Gastroesophageal sphincter (tissue), 4 donors: ENCODE measurements at regions not wholly inside any gene's neighbourhood (a gene's known extent, or its start where the extent isn't known, plus 50 kb on each side); places are given as distances from the start of the nearest gene placed in this dataset.

Experiments
- ATAC-seq: fragments of 150-250 bp; one replicate; pipeline ENCODE4 v1.9.1; 2016; ENCODE audit warnings: mild to moderate bottlenecking, moderate library complexity
- H3K27ac ChIP-seq, 4 donors: fragments of 200-600 bp; sonication (generic) in 3 of 4; 1 replicate in 3 of 4; 2 replicates in 1 of 4; pipeline ENCODE4 v1.5.1; 2016 to 2019
- H3K27me3 ChIP-seq: fragments of 200-600 bp; sonication (generic); one replicate; pipeline ENCODE4 v1.5.1; 2019
- H3K36me3 ChIP-seq, 2 donors: fragments of 200-600 bp; sonication (generic); one replicate each; pipeline ENCODE4 v1.5.1; 2019; ENCODE audit warnings: control low read depth in 1 of 2
- H3K4me1 ChIP-seq, 3 donors: fragments of 200-600 bp; sonication (generic); 1 replicate in 2 of 3; 2 replicates in 1 of 3; pipeline ENCODE4 v1.5.1; 2016 to 2019; ENCODE audit warnings: control low read depth in 2 of 3
- H3K4me3 ChIP-seq, 2 donors: fragments of 200-600 bp; sonication (generic); one replicate each; pipeline ENCODE4 v1.5.1; 2019; ENCODE audit warnings: mild to moderate bottlenecking in 1 of 2, moderate library complexity in 1 of 2
- H3K9me3 ChIP-seq, 3 donors: fragments of 200-600 bp; sonication (generic); one replicate each; pipeline ENCODE4 v1.5.1; 2017 to 2019; ENCODE audit warnings: control low read depth in 2 of 3
- EP300 ChIP-seq: sonication (generic); formaldehyde crosslinking; IDR thresholded peaks from one replicate; pipeline ENCODE4 v1.6.1; 2017; ENCODE audit warnings: antibody characterized with exemption, mild to moderate bottlenecking
- POLR2A ChIP-seq, 2 donors: fragments of 450-650 bp; IDR thresholded peaks; one replicate each; pipeline ENCODE4 v1.6.1; 2017; ENCODE audit warnings: antibody characterized with exemption in 2 of 2, mild to moderate bottlenecking in 2 of 2, moderate library complexity in 1 of 2
- POLR2AphosphoS5 ChIP-seq: sonication (generic); formaldehyde crosslinking; IDR thresholded peaks from one replicate; pipeline ENCODE4 v1.6.1; 2017; ENCODE audit warnings: antibody characterized with exemption
- WGBS, 2 donors: methylation state at CpG; one replicate each; pipeline ENCODE4 v1.1.5; 2018; ENCODE audit warnings: low coverage in 1 of 2; 5-methylcytosine and 5-hydroxymethylcytosine counted together
- TF ChIP-seq, protein P1 (sequence below), 4 experiments: fragments of 200-600 bp in 2 of 4; fragments of 450-650 bp in 2 of 4; sonication (generic) in 1 of 4; IDR thresholded peaks; one replicate each; pipeline ENCODE4 v1.5.1; 2017 to 2019; ENCODE audit warnings: antibody characterized with exemption in 4 of 4, mild to moderate bottlenecking in 2 of 4, moderate library complexity in 2 of 4

DNA sequence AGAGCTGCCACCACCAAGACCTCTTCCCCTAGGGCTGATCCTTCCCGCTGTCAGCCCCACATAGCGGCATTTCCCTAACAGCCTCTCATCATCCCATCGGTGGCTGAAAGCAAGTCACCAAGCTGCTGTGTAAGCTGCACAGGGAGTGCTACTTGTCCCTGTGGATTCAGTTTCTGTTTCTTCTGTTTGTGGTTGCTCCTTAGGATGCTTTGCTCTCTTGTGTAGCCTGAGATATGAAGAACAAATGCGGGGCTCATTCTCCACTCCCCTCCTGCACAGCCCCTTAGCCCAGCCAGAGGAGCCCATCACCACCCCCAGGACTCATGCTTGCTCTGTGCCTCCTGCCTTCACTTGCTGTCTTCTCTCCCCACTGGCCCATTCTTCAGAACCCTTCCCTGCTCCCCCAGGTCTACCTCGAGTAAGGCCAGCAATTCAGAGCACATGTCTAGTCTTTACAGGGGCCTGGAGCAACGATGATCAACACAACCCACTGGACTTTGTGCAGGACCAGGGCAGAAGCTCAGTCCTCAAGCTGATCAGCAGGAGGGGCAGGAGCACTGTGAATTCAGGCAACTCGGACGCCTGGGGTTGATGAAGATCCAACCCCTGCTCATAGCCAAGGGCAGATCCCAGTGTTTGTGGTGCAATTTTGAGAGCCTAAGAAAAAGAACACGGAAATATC, 82.6 kb upstream of the GALNT2 start:
- no peak overlapping the region for H3K4me3 ChIP-seq
- WGBS, 2 donors: 70 to 88% methylated on average over 3 to 4 of the region's 9 CpGs
- H3K9me3 ChIP-seq: no peaks in the 10 kb centered on the region
- peak; percentile 39 for ATAC-seq
- TF ChIP-seq EP300: no peak
- TF ChIP-seq POLR2A (IDR thresholded peaks at IDR 0.05): no peak
- TF ChIP-seq, protein P1, sequence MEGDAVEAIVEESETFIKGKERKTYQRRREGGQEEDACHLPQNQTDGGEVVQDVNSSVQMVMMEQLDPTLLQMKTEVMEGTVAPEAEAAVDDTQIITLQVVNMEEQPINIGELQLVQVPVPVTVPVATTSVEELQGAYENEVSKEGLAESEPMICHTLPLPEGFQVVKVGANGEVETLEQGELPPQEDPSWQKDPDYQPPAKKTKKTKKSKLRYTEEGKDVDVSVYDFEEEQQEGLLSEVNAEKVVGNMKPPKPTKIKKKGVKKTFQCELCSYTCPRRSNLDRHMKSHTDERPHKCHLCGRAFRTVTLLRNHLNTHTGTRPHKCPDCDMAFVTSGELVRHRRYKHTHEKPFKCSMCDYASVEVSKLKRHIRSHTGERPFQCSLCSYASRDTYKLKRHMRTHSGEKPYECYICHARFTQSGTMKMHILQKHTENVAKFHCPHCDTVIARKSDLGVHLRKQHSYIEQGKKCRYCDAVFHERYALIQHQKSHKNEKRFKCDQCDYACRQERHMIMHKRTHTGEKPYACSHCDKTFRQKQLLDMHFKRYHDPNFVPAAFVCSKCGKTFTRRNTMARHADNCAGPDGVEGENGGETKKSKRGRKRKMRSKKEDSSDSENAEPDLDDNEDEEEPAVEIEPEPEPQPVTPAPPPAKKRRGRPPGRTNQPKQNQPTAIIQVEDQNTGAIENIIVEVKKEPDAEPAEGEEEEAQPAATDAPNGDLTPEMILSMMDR (IDR thresholded peaks at IDR 0.05): no peak
- no peak for TF ChIP-seq POLR2AphosphoS5
- H3K27me3 ChIP-seq: no peaks in the 10 kb centered on the region
- H3K4me1 ChIP-seq: no peaks in the 10 kb centered on the region
- H3K36me3 ChIP-seq: no peaks in the 10 kb centered on the region
- no peak overlapping the region for H3K27ac ChIP-seq

DNA sequence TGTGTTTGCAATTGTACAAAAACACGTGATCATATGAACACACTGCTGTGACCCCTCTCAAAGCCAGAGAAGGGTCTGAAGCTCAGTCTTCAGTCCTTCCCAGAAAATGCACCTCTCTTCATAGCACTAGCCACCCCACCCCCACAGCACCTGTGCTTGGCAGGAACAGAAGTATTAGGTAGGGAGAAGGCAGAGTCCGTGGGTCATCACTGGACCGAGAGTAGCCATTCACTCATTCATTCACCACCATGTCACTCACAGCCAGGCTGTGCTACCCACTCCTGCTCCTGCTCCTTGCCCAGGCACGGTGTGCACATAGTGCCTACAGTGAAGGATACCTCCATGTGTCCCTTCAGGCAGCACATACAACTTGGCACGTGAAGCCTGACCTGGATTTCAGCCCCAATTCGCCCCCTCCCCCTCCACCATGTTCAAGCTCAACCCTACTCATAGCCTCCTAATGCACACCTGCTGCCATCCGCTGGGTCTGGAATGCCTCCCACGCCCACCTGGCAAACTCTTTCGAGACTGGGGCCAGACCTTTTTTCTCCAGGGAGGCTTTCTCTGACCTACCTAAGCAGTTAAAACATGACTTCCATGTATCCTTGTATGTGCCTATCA, 81.9 kb upstream of the GALNT2 start:
- H3K27me3 ChIP-seq: no peaks in the 10 kb centered on the region
- H3K4me1 ChIP-seq: peaks cover 0 to under 1% (median 0%) of the 10 kb centered on the region in 3 donors
- peak; percentile 13 for ATAC-seq
- no peak overlapping the region for H3K27ac ChIP-seq
- no peaks in the 10 kb centered on the region for H3K9me3 ChIP-seq
- WGBS, 2 donors: 88 to 95% methylated on average over 3 to 7 of the region's 9 CpGs
- H3K36me3 ChIP-seq: no peaks in the 10 kb centered on the region
- H3K4me3 ChIP-seq: no peak overlapping the region
- TF ChIP-seq POLR2A (IDR thresholded peaks at IDR 0.05) (no peak), EP300 (no peak), POLR2AphosphoS5 (no peak)
- TF ChIP-seq, protein P1 (IDR thresholded peaks at IDR 0.05): no peak

DNA sequence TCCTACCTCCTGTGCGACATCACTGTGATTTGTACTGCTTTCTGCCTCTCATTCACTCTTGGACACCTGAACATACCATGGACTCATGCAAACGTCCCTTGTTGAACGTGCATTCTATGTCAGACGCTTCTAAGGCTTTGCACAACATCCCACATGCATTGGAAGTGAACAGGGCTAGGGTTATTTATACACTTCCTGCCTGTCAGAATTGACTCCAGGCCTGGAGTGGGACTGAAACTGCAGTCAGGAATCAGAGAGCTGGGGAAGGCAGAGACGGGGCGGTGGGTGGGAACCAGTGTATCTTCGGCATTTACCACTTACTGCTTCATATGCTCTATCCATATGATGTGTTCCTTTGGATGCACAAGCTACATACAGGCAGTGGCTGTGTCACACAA, 81.4 kb upstream of the GALNT2 start:
- ATAC-seq: no peak
- Histone ChIP-seq H3K27ac (no peak overlapping the region), H3K4me3 (no peak overlapping the region), H3K27me3 (no peaks in the 10 kb centered on the region), H3K4me1 (peaks cover 0 to 5% (median 0%) of the 10 kb centered on the region in 3 donors), H3K36me3 (no peaks in the 10 kb centered on the region), H3K9me3 (no peaks in the 10 kb centered on the region)
- 42 to 80% methylated on average over 5 of the region's 7 CpGs for WGBS, 2 donors
- TF ChIP-seq POLR2AphosphoS5: no peak
- no peak for TF ChIP-seq EP300
- TF ChIP-seq POLR2A (IDR thresholded peaks at IDR 0.05): no peak
- TF ChIP-seq, protein P1 (IDR thresholded peaks at IDR 0.05): no peak

DNA sequence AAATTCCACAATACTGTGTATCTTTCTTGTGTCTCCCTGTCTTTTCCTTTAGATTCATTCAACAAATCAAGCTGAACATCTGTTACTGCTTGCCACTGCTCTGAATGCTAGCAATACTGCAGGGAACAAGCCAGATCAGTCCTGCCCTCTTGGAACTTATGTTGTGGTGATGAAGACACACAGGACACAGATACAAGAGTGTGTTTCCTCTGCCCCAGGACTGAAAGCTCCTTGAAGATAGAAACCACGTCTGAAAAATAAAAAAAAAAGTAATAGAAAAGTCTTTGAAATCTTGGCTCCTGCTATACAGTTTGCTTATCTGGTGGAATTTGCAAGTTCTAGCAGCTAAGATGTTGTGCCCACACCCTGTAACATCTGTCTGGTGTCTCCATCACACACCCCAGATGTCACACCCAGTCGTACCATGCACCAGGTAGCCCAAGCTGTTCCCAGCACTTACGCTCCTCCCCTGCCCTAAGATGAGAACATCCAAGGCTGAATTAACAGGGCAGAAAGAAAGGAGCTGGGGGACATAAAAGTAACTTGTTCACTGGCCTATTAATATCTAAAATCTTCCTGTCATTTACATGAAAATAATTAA, 80.2 kb upstream of the GALNT2 start:
- WGBS, 2 donors: 52 to 81% methylated on average over 3 of the region's 3 CpGs
- Histone ChIP-seq H3K27me3 (no peaks in the 10 kb centered on the region), H3K4me3 (no peak overlapping the region), H3K4me1 (peaks cover 0 to 7% (median 0%) of the 10 kb centered on the region in 3 donors), H3K36me3 (no peaks in the 10 kb centered on the region), H3K27ac (no peak overlapping the region), H3K9me3 (no peaks in the 10 kb centered on the region)
- ATAC-seq: no peak
- no peak for TF ChIP-seq EP300
- TF ChIP-seq, protein P1 (IDR thresholded peaks at IDR 0.05): no peak
- TF ChIP-seq POLR2A (IDR thresholded peaks at IDR 0.05): no peak
- TF ChIP-seq POLR2AphosphoS5: no peak
